ENCODE measurements at regions not wholly inside any gene's neighbourhood (a gene's known extent, or its start where the extent isn't known, plus 50 kb on each side); places are given as distances from the start of the nearest gene placed in this dataset.
"Not testable (repeated sequence)": the region's sequence is repeated elsewhere in the genome, so short reads cannot be mapped to it uniquely, and the experiment has no call there.

- DNase-seq (ENCODE audit: low read depth) = no peak
Observed at GRCh38 chr5:174987443-174988012, 263.1 kb downstream of the MSX2 start.

- DNase-seq (ENCODE audit: low read depth) = no peak
Observed at GRCh38 chr5:174984863-174985262, 260.5 kb downstream of the MSX2 start.

GRCh38 chr5:174982485-174982884, 258.1 kb downstream of the MSX2 start:
- no peak for DNase-seq (ENCODE audit: low read depth)

GRCh38 chr5:174981416-174981815, 257.0 kb downstream of the MSX2 start:
- DNase-seq (ENCODE audit: low read depth) = no peak

GRCh38 chr5:174980952-174981351, 256.6 kb downstream of the MSX2 start:
- DNase-seq (ENCODE audit: low read depth) = no peak

GRCh38 chr5:174972291-174972690, 247.9 kb downstream of the MSX2 start:
- no peak for DNase-seq (ENCODE audit: low read depth)

GRCh38 chr5:174971210-174971609, 246.8 kb downstream of the MSX2 start:
- DNase-seq (ENCODE audit: low read depth) = no peak

- no peak for DNase-seq (ENCODE audit: low read depth)
Observed at GRCh38 chr5:174970502-174970901, 246.1 kb downstream of the MSX2 start.

GRCh38 chr5:174953871-174954270, 229.5 kb downstream of the MSX2 start:
- no peak for DNase-seq (ENCODE audit: low read depth)

- peak; percentile 34 for DNase-seq (ENCODE audit: low read depth)
Observed at GRCh38 chr5:174951151-174951780, 226.9 kb downstream of the MSX2 start.

GRCh38 chr5:174947548-174947947, 223.2 kb downstream of the MSX2 start:
- DNase-seq (ENCODE audit: low read depth) = no peak

- no peak for DNase-seq (ENCODE audit: low read depth)
Observed at GRCh38 chr5:174945853-174946252, 221.5 kb downstream of the MSX2 start.

- DNase-seq (ENCODE audit: low read depth) = no peak
Observed at GRCh38 chr5:174943785-174944184, 219.4 kb downstream of the MSX2 start.

GRCh38 chr5:174943002-174943401, 218.6 kb downstream of the MSX2 start:
- not testable (repeated sequence) for DNase-seq (ENCODE audit: low read depth)

- DNase-seq (ENCODE audit: low read depth) = no peak
Observed at GRCh38 chr5:174937201-174938123, 213.1 kb downstream of the MSX2 start.

- peak; percentile 8 for DNase-seq (ENCODE audit: low read depth)
Observed at GRCh38 chr5:174935854-174936474, 211.6 kb downstream of the MSX2 start.

- not testable (repeated sequence) for DNase-seq (ENCODE audit: low read depth)
Observed at GRCh38 chr5:174931033-174931432, 206.7 kb downstream of the MSX2 start.

- DNase-seq (ENCODE audit: low read depth) = no peak
Observed at GRCh38 chr5:174925586-174925985, 201.2 kb downstream of the MSX2 start.

GRCh38 chr5:174922955-174923354, 198.6 kb downstream of the MSX2 start:
- DNase-seq (ENCODE audit: low read depth) = no peak

GRCh38 chr5:174920906-174921550, 196.6 kb downstream of the MSX2 start:
- no peak for DNase-seq (ENCODE audit: low read depth)

- no peak for DNase-seq (ENCODE audit: low read depth)
Observed at GRCh38 chr5:174919351-174919750, 195.0 kb downstream of the MSX2 start.

- no peak for DNase-seq (ENCODE audit: low read depth)
Observed at GRCh38 chr5:174918655-174919054, 194.3 kb downstream of the MSX2 start.
